Natural killer cell treated with Interleukin-12 subunit alpha and Interleukin-12 subunit beta and Interleukin-15 and Interleukin-18, amount 100 ng/mL, for 72 hours (primary cell): ENCODE measurements at regions not wholly inside any gene's neighbourhood (a gene's known extent, or its start where the extent isn't known, plus 50 kb on each side); places are given as distances from the start of the nearest gene placed in this dataset.
"Not testable (repeated sequence)": the region's sequence is repeated elsewhere in the genome, so short reads cannot be mapped to it uniquely, and the experiment has no call there.

Experiments
- ATAC-seq, 2 donors: fragments of 150-1000 bp; cut with Tn5 transposase in 1 of 2; sonication (Bioruptor Pico), chemical (Tn5 transposase) in 1 of 2; 2 replicates each; pipeline ENCODE4 v1.10.0; 2021
- DNase-seq: peaks from one replicate; pipeline ENCODE4 v3.0.0; 2022; ENCODE audit warnings: low spot score
- H3K27ac Mint-ChIP-seq, 2 donors: 1 replicate in 1 of 2; 2 replicates in 1 of 2; pipeline ENCODE4 v1.8.0; 2022; ENCODE audit warnings: mixed read lengths in 2 of 2, mild to moderate bottlenecking in 1 of 2, moderate library complexity in 1 of 2
- H3K27me3 Mint-ChIP-seq, 2 donors: 1 replicate in 1 of 2; 2 replicates in 1 of 2; pipeline ENCODE4 v1.8.0; 2022; ENCODE audit warnings: mixed read lengths in 2 of 2
- H3K36me3 Mint-ChIP-seq: one replicate; pipeline ENCODE4 v1.8.0; 2022; ENCODE audit warnings: mixed read lengths
- H3K4me1 Mint-ChIP-seq, 2 donors: 1 replicate in 1 of 2; 2 replicates in 1 of 2; pipeline ENCODE4 v1.8.0; 2022; ENCODE audit warnings: low read depth in 2 of 2, mixed read lengths in 2 of 2, mild to moderate bottlenecking in 1 of 2
- H3K4me3 Mint-ChIP-seq: one replicate; pipeline ENCODE4 v1.8.0; 2022; ENCODE audit warnings: mixed read lengths
- H3K9me3 Mint-ChIP-seq: 2 replicates; pipeline ENCODE4 v1.8.0; 2022; ENCODE audit warnings: mixed read lengths

DNA sequence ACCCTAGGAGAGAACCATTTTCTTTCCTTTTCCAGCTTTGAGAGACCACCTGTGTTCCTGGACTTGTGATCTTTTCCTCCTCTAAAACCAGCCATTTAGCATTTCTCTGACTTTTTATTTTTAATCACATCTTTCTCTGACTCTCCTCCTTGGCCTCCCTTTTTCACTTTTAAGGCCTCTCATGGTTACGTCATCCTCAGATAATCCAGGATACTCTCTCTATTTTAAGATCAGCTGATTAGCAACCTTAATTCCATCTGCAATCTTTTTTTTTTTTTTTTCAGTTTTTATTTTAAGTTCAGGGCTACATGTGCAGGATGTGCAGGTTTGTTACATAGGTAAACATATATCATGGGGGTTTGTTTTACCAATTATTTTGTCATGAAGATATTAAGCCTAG lies 54.0 kb downstream of the RFPL4B start:
- Mint-ChIP-seq H3K4me1 (no peaks in the 10 kb centered on the region), H3K27ac (no peak overlapping the region), H3K4me3 (no peak overlapping the region), H3K27me3 (peaks cover 11 to 30% of the 10 kb centered on the region in 2 donors), H3K9me3 (peaks cover 5% of the 10 kb centered on the region), H3K36me3 (peaks cover 4% of the 10 kb centered on the region)
- DNase-seq (no peak), ATAC-seq (no peak)

DNA sequence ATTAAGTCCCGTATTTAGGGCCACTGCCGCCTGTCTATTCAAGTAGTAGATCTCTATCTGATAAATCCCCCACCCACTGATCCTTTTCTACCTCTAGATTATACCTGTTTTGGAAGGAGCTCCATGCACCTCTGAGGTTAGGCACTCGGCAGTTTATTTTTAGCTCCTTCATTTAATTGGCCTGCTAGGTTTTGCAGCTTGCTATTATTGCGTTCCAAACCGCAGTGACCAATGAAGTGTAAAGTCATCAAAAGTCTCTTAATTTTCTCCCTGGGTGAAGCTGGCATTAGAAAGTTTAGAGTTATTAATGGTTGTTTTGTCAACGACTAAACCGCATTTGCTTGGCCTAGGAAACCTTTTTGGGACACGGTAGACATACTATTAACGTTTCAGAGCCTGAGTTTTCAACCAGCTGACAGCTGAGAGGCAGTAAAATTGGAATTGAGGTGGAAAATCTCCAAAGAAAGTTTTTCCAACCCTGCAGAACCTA lies 60.0 kb downstream of the RFPL4B start:
- Mint-ChIP-seq H3K27me3 (peaks cover 9 to 25% of the 10 kb centered on the region in 2 donors), H3K9me3 (no peaks in the 10 kb centered on the region), H3K4me3 (no peak overlapping the region), H3K36me3 (no peaks in the 10 kb centered on the region), H3K4me1 (no peaks in the 10 kb centered on the region), H3K27ac (no peak overlapping the region)
- no peak for DNase-seq
- ATAC-seq, result no peak

DNA sequence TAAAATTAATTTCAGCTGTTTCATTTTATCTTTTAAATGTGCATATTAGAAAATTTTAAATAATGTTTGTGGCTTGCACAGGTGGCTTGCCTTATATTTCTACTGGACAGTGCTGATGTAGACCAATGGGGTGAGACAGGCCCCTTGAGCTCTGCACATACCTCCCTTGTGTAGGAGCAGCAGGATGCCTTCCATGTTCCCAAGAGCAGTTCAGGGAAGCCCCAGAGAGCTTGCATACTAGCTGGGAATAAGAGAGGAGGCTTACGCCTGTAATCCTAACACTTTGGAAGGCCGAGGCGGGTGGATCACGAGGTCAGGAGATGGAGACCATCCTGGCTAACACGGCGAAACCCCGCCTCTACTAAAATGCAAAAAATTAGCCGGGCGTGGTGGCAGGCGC lies 61.4 kb downstream of the RFPL4B start:
- H3K4me1 Mint-ChIP-seq, result no peaks in the 10 kb centered on the region
- ATAC-seq (no peak), DNase-seq (no peak)
- peaks cover 4 to 16% of the 10 kb centered on the region in 2 donors for H3K27me3 Mint-ChIP-seq
- H3K36me3 Mint-ChIP-seq, result no peaks in the 10 kb centered on the region
- no peaks in the 10 kb centered on the region for H3K9me3 Mint-ChIP-seq
- H3K27ac Mint-ChIP-seq, result no peak overlapping the region
- H3K4me3 Mint-ChIP-seq, result no peak overlapping the region

DNA sequence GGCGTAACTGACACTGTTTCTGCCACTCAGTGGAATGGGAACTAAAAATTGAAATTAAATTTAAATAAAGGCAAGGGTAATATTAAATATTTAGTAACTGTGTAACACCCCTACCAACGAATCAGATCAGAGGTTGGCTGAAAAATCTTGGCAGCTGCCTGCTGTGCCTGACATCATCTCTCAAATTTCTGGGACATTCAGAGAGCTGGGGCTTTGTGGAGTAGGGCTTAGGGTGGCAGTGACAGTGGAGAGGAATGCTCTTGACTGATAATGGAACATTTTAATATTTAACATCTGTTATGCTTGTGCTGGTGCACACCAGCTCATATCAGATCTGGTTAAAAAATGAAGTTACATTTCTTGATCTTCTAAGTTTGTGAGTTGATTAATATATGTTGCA lies 62.2 kb downstream of the RFPL4B start:
- Mint-ChIP-seq H3K4me3 (no peak overlapping the region), H3K4me1 (no peaks in the 10 kb centered on the region), H3K27me3 (peaks cover 8 to 12% of the 10 kb centered on the region in 2 donors), H3K27ac (no peak overlapping the region), H3K36me3 (no peaks in the 10 kb centered on the region), H3K9me3 (no peaks in the 10 kb centered on the region)
- DNase-seq (no peak), ATAC-seq (no peak)

DNA sequence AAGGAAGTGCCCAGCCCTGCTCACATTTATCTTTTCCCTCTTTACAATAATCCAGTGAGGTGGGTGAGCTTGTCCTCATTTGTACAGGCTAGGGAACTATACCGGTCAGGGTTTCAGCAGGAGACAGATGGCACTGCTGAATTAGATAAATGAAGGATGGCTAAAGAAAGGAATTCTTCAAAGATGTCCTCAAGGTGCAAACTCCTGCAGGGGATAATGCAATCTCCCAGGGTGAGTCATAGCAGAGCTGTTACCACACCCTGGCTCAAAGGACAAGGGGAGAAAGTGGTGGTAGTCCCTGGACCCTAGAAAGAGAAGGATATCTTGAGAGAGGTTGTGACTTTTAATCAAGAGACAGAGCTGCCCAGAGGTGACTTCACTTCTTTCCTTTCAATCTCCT lies 66.7 kb downstream of the RFPL4B start:
- Mint-ChIP-seq H3K27me3 (peaks cover 7 to 15% of the 10 kb centered on the region in 2 donors), H3K4me3 (no peak overlapping the region)
- no peak for DNase-seq

DNA sequence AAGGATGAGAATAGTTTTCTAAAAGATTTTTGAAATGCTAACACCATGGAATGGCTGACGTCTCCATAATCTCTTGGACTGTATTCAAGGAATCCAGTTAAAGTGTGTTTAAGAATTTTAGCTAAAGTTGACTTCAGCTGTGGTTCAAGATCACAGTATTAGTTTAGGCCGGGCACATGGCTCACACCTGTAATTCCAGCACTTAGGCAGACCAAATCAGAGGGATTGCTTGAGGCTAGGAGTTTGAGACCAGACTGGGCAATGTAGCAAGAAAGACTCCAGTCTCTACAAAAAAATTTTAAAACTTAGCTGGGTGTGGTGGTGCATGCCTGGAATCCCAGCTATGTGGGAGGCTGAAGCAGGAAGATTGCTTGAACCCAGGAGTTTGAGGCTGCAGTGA lies 68.2 kb downstream of the RFPL4B start:
- ATAC-seq, result no peak
- no peaks in the 10 kb centered on the region for H3K4me1 Mint-ChIP-seq
- H3K27me3 Mint-ChIP-seq, result peaks cover 5 to 15% of the 10 kb centered on the region in 2 donors
- H3K27ac Mint-ChIP-seq, result no peak overlapping the region
- no peak overlapping the region for H3K4me3 Mint-ChIP-seq
- peaks cover 4% of the 10 kb centered on the region for H3K9me3 Mint-ChIP-seq
- no peaks in the 10 kb centered on the region for H3K36me3 Mint-ChIP-seq
- no peak for DNase-seq

More for the DNA sequence above, 66.7 kb downstream of the RFPL4B start:
- H3K27ac Mint-ChIP-seq, result no peak overlapping the region
- no peaks in the 10 kb centered on the region for H3K4me1 Mint-ChIP-seq
- no peaks in the 10 kb centered on the region for H3K36me3 Mint-ChIP-seq
- peaks cover 4% of the 10 kb centered on the region for H3K9me3 Mint-ChIP-seq
- ATAC-seq, result no peak

DNA sequence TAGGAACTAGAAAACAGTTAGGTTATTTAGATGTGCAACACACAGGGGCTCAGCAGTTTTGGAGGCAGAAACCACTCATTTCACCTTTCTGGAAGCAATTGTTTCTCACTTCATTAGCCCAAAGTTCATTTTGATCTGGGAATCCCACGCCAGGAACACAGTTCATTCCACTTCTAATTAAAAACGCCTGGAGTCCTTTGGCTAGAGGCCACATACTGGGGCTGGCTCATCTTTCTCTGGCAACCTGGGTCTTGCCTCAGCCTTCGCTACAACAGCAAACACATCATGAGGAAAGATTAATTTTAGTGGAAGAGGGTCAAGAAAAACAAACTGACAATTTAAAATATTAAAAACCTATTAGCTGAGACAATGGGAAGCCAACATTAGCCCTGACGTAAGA lies 69.7 kb downstream of the RFPL4B start:
- ATAC-seq, result no peak

DNA sequence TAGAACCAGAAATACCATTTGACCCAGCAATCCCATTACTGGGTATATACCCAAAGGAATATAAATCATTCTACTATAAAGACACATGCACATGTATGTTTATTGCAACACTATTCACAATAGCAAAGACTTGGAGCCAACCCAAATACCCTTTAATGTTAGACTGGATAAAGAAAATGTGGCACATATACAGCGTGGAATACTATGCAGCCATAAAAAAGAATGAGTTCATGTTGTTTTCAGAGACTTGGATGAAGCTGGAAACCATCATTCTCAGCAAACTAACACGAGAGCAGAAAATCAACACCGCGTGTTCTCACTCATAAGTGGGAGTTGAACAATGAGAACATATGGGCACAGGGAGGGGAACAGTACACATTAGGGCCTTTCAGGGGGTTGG lies 79.9 kb downstream of the RFPL4B start:
- not testable (repeated sequence) for H3K27me3 Mint-ChIP-seq, DNase-seq, H3K4me1 Mint-ChIP-seq, H3K4me3 Mint-ChIP-seq, H3K36me3 Mint-ChIP-seq, ATAC-seq, H3K27ac Mint-ChIP-seq
- peaks cover 18% of the 10 kb centered on the region for H3K9me3 Mint-ChIP-seq

More for the DNA sequence above, 69.7 kb downstream of the RFPL4B start:
- no peak overlapping the region for H3K4me3 Mint-ChIP-seq
- no peaks in the 10 kb centered on the region for H3K36me3 Mint-ChIP-seq
- H3K9me3 Mint-ChIP-seq, result peaks cover 4% of the 10 kb centered on the region
- no peak for DNase-seq
- H3K4me1 Mint-ChIP-seq, result no peaks in the 10 kb centered on the region
- H3K27me3 Mint-ChIP-seq, result peaks cover 5 to 13% of the 10 kb centered on the region in 2 donors
- H3K27ac Mint-ChIP-seq, result no peak overlapping the region

DNA sequence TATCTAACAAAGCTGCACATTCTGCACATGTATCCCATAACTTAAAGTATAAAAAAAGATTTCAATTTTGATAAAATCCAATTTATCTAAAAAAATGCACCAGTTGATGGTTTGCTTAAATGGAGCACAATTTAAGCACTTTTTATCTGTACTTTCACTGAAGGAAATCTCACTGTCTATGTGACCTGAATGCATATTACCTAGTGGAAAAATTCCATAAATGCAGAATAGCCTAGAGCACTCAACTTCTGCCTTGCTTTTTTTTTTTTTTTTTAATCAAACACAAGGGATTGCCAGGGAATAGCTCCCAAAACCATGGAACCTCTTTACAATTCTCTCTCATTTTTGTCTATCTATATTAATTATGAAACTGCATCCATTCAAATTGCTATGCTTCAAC lies 80.4 kb downstream of the RFPL4B start:
- Mint-ChIP-seq H3K36me3 (peaks cover 6% of the 10 kb centered on the region), H3K27ac (no peak overlapping the region), H3K27me3 (peaks cover 0 to 2% of the 10 kb centered on the region in 2 donors), H3K4me3 (no peak overlapping the region), H3K9me3 (peaks cover 16% of the 10 kb centered on the region), H3K4me1 (no peaks in the 10 kb centered on the region)
- ATAC-seq (no peak), DNase-seq (no peak)

DNA sequence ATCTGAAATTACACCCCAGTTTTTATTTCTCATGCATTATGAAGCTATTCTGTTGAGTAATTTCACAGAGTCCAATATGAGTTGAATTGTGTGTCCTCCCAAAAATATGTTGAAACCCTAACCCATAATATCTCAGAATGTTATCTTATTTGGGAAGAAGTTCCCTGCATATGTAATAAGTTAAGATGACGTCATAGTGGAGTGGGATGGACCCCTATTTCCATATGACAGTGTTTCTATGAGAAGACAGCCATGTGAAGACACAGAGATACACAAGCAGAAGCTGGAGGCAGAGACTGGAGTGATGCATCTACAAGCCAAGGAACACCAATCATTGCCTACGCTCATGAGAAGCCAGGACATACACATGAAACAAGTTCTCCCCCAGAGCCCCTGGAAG lies 81.3 kb downstream of the RFPL4B start:
- Mint-ChIP-seq H3K4me3 (no peak overlapping the region), H3K4me1 (no peaks in the 10 kb centered on the region), H3K9me3 (peaks cover 11% of the 10 kb centered on the region), H3K27ac (no peak overlapping the region), H3K36me3 (peaks cover 4% of the 10 kb centered on the region), H3K27me3 (peaks cover 0 to 2% of the 10 kb centered on the region in 2 donors)
- no peak for DNase-seq
- no peak for ATAC-seq

DNA sequence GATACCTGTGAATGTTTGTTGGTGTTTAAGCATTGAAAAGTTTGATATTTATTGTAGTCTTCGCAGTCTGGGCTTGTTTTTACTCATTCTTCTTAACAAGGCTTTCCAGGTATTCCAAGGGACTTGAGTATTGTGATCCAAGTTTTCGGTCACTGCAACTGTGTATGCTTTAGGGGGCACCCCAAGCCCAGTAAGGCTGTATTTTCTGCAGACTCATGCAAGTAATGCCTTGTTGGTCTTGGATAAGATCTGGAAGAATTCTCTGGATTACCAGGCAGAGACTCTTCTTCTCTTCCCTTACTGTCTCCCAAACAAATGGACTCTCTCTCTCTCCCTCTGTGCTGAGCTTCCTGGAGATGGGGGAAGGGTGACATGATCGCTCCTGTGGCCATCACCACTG lies 82.1 kb downstream of the RFPL4B start:
- DNase-seq (no peak), ATAC-seq (no peak)
- H3K9me3 Mint-ChIP-seq, result peaks cover 6% of the 10 kb centered on the region
- H3K4me3 Mint-ChIP-seq, result no peak overlapping the region
- H3K36me3 Mint-ChIP-seq, result peaks cover under 1% of the 10 kb centered on the region
- H3K27me3 Mint-ChIP-seq, result peaks cover 0 to 2% of the 10 kb centered on the region in 2 donors
- no peak overlapping the region for H3K27ac Mint-ChIP-seq
- H3K4me1 Mint-ChIP-seq, result no peaks in the 10 kb centered on the region

DNA sequence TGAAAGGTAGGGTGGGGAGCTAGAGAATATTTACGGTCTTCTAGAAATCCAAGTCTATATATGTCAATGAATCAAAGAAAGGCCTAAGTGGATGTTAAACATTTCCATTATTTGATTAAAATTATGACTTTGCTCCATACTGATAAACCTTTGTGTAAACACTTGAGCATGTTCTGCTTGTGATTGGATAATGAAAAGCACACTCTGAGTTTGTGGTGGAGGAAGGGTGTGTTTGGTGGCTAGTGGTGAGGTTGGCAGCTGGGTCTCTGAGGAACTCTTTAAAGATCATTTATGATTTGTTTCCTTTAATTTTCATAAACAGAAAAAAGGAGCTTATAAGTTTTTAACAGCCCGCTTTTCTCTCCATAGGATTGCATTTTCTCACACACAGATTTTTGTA lies 84.7 kb downstream of the RFPL4B start:
- Mint-ChIP-seq H3K4me3 (no peak overlapping the region), H3K4me1 (no peaks in the 10 kb centered on the region), H3K9me3 (no peaks in the 10 kb centered on the region), H3K36me3 (no peaks in the 10 kb centered on the region), H3K27ac (no peak overlapping the region), H3K27me3 (peaks cover 0 to 2% of the 10 kb centered on the region in 2 donors)
- DNase-seq (no peak), ATAC-seq (no peak)

DNA sequence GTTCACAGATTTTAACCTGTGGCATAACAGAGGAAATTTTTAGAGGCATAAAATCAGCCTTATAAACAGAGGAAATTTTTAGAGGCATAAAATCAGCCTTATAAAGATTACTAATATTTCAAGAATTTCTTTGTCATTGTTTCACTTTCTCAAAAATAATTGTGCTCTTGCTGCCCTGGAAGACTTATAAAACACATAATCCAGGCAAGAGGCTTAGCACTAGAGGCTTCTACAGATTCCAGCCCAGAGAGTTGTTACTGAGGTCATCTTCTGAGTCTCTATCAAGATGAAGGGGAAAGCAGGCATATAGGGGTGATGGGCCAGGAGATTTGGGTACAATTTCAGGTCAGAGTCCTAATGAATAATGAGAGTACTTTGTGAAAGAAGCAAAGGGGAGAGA lies 85.7 kb downstream of the RFPL4B start:
- no peak for DNase-seq
- Mint-ChIP-seq H3K27ac (no peak overlapping the region), H3K36me3 (no peaks in the 10 kb centered on the region), H3K9me3 (no peaks in the 10 kb centered on the region), H3K27me3 (no peaks in the 10 kb centered on the region), H3K4me1 (no peaks in the 10 kb centered on the region), H3K4me3 (no peak overlapping the region)
- ATAC-seq, result no peak

DNA sequence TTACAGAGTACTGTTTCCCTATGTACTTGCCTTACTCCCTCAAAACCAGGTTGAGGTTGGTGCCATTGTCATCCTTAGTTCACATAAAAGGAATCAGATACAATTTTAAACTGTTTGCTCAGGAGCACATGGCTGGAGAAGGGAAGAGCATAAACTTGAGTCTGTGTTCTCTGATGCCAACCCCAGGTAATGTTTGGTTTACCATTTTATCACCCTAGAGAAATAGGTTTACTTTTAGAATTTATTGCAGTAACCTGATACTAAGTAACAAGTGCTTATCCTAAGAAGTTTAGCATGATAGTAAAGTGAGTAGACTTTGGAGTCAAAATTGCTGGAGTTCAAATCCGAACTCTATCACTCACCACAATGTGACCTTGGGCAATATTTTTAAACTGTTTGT lies 86.3 kb downstream of the RFPL4B start:
- no peaks in the 10 kb centered on the region for H3K36me3 Mint-ChIP-seq
- H3K27me3 Mint-ChIP-seq, result no peaks in the 10 kb centered on the region
- H3K4me1 Mint-ChIP-seq, result no peaks in the 10 kb centered on the region
- no peak overlapping the region for H3K4me3 Mint-ChIP-seq
- no peak overlapping the region for H3K27ac Mint-ChIP-seq
- ATAC-seq, result no peak
- no peak for DNase-seq
- H3K9me3 Mint-ChIP-seq, result no peaks in the 10 kb centered on the region

DNA sequence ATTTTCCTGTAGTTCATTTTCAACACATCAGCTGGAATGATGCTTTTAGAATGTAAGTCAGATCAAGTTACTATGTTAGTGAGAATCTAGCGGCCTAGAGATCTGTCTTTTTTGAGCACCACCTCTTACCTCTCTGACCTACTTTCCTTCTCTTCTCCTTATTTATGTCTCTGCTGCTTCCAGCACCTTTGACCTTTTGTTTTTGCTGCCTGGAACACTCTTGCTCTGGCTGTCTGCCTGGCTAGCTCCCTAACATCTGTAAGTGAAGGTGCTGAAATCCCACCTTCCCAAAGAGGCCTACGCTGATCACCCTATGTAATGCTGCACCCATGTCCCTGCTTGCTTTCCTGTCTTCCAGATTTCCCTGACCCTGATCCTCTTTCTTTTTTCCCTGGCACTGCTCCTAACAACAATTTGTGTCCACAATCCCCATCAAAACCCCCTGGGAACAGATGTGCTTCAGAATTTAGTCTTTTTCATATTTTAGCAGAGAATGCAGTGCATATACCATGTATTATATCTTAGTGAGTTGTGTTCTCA lies 87.8 kb downstream of the RFPL4B start:
- H3K36me3 Mint-ChIP-seq, result no peaks in the 10 kb centered on the region
- no peak overlapping the region for H3K4me3 Mint-ChIP-seq
- H3K27me3 Mint-ChIP-seq, result no peaks in the 10 kb centered on the region
- no peak overlapping the region for H3K27ac Mint-ChIP-seq
- no peaks in the 10 kb centered on the region for H3K4me1 Mint-ChIP-seq
- no peak for DNase-seq
- no peak for ATAC-seq
- no peaks in the 10 kb centered on the region for H3K9me3 Mint-ChIP-seq
